HUES6 (cell line): ENCODE measurements at regions not wholly inside any gene's neighbourhood (a gene's known extent, or its start where the extent isn't known, plus 50 kb on each side); places are given as distances from the start of the nearest gene placed in this dataset.

Source experiments
- H3K27ac ChIP-seq: 2 replicates; pipeline ENCODE4 v1.7.0; 2013; ENCODE audit warnings: low read depth, mild to moderate bottlenecking, low read length, inconsistent platforms
- H3K27me3 ChIP-seq: 2 replicates; pipeline ENCODE4 v1.6.1; 2013; ENCODE audit warnings: low read length; ENCODE audit not compliant: control insufficient read depth, insufficient read depth
- H3K36me3 ChIP-seq: 2 replicates; pipeline ENCODE4 v1.6.1; 2013; ENCODE audit warnings: low read length; ENCODE audit not compliant: control insufficient read depth, insufficient read depth
- H3K4me1 ChIP-seq: 2 replicates; pipeline ENCODE4 v1.6.1; 2013; ENCODE audit warnings: low read length; ENCODE audit not compliant: control insufficient read depth, insufficient read depth
- H3K4me3 ChIP-seq: 2 replicates; pipeline ENCODE4 v1.5.1; 2013; ENCODE audit warnings: low read depth, low read length
- H3K9ac ChIP-seq: one replicate; pipeline ENCODE4 v1.6.1; 2013; ENCODE audit warnings: mild to moderate bottlenecking, low read length
- H3K9me3 ChIP-seq: 2 replicates; pipeline ENCODE4 v1.6.1; 2013; ENCODE audit warnings: low read depth, low read length; ENCODE audit not compliant: control insufficient read depth, insufficient read depth

DNA sequence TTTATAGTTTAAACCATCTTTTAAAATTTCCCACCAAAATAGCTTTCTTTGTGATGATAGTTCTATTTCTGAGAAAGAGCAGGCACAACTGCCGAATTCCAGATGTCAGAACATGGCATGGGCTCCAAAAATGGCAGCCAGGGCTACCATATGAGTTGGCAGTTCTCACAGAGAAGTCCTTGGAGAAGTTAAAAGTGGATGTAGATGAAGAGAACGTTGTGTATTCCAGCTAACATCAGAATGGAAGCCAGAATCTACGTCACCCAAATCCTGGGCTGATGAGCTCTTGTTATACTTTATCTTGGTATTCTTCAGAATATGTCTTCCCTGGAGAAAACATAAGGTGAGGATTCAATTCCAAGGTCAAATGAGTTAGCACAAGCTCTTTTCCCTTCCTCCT, 66.9 kb upstream of the BASP1 start:
- H3K4me1 ChIP-seq, result peaks cover 29% of the 10 kb centered on the region
- no peak overlapping the region for H3K4me3 ChIP-seq
- H3K9ac ChIP-seq, result no peak overlapping the region
- peaks cover 17% of the 10 kb centered on the region; the same call in 1 of the 2 replicates for H3K27me3 ChIP-seq
- H3K36me3 ChIP-seq, result no peaks in the 10 kb centered on the region
- no peaks in the 10 kb centered on the region for H3K9me3 ChIP-seq
- H3K27ac ChIP-seq, result no peak overlapping the region

DNA sequence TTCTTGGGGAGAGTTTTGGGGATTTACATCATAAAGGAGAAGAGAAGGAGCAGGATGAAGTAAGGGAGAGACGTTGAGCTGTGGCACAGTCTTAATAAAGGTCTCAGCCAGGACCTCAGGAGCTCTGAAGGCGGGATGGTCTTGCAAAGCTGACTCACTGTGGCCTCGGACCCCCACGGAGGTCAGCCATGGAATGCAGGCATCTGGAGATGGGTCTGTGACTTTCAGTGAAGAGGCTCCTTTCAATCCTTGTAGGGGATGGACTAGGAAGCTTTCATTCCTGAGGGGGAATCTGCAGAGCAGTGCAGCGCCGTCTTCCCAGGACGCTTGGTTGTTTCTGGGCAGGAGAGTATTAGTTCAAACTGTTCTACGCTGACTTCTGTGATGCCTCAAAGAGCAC, 65.7 kb upstream of the BASP1 start:
- H3K4me1 ChIP-seq, result peaks cover 20% of the 10 kb centered on the region
- no peak overlapping the region; the same call in 1 of the 2 replicates for H3K27ac ChIP-seq
- H3K4me3 ChIP-seq, result no peak overlapping the region
- H3K27me3 ChIP-seq, result peaks cover 26% of the 10 kb centered on the region; the same call in 1 of the 2 replicates
- no peaks in the 10 kb centered on the region for H3K36me3 ChIP-seq
- no peak overlapping the region for H3K9ac ChIP-seq
- H3K9me3 ChIP-seq, result no peaks in the 10 kb centered on the region

DNA sequence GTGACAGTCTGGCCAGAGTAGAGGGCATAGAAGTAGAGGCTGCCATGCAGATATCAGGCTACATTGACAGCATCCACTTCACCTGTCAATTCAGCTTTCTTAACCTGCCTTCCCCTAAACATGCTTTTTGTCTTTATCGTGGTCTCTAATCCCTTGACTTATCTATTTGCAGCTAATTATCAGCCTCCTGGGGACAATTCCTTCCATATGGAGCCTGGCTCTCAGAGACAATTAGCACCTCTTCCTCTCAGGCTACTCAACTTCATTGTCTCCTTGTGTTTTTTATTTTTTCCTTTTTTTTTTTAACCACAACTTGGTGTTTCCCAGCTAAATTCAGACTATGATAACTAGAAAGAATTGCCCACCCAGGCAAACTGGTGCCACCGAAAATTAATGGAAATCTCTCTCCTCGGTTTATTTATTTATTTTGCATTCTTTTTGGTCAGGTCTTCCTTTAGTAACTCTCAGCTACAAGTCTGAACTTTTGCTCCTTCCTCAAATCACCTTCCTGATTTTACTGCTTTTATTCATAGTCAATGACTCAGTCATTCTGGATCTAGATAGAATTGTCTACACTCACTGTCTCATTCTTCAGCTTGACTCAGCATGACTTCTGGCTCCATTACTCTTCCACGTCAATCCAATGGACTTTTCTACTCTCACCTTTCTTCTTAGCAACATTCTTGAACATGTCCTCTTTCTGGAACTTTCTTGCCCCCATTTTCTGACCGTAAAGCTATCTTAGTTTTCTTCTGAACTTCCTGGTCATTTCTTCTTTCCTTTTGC, 63.0 kb upstream of the BASP1 start:
- Histone ChIP-seq H3K4me3 (no peak overlapping the region), H3K9me3 (no peaks in the 10 kb centered on the region), H3K36me3 (no peaks in the 10 kb centered on the region), H3K27ac (no peak overlapping the region), H3K4me1 (peaks cover 15% of the 10 kb centered on the region), H3K9ac (no peak overlapping the region), H3K27me3 (peaks cover 42% of the 10 kb centered on the region; the same call in 1 of the 2 replicates)

DNA sequence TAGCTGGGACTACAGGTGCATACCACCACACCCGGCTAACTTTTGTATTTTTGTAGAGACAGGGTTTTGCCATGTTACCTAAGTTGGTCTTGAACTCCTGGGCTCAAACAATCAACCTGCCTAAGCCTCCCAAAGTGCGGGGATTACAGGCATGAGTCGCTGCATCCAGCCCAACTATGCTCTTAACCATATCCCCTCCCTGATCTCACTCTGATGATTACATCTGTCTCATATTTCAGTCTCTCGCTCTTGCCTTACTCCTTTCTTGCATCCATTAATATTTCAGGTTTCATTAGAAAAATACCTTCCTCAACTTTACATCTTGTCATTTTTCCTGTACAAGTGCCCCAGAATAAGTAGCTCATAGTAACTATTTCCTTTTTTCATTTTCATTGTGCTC, 61.0 kb upstream of the BASP1 start:
- peaks cover 42% of the 10 kb centered on the region; the same call in 1 of the 2 replicates for H3K27me3 ChIP-seq
- no peak overlapping the region for H3K4me3 ChIP-seq
- H3K36me3 ChIP-seq, result no peaks in the 10 kb centered on the region
- no peak overlapping the region for H3K27ac ChIP-seq
- peaks cover 14% of the 10 kb centered on the region for H3K4me1 ChIP-seq
- H3K9ac ChIP-seq, result no peak overlapping the region
- H3K9me3 ChIP-seq, result no peaks in the 10 kb centered on the region

DNA sequence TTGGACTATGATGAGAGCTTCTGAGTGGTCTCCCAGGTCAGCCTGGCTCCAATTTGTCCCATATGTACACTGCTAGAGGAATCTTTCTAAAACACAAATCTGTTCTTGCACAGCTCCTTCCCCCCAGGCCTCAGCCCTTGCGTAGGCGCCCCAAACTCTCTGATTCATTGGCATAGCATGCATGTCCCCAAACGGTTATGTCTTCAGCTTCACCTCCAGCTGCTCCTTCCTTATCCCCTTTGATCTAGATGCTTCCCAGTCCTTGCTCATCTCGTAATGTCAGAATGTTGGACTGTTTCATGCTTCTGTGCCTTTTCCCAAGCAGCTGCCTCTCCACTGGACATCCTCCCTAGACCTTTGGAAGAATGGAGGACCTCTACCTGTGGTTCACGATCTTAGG, 60.1 kb upstream of the BASP1 start:
- Histone ChIP-seq H3K27ac (no peak overlapping the region), H3K27me3 (peaks cover 42% of the 10 kb centered on the region; the same call in 1 of the 2 replicates), H3K4me3 (no peak overlapping the region), H3K9me3 (peaks cover 2% of the 10 kb centered on the region; the same call in 1 of the 2 replicates), H3K36me3 (no peaks in the 10 kb centered on the region), H3K9ac (no peak overlapping the region), H3K4me1 (peaks cover 5% of the 10 kb centered on the region; the same call in 1 of the 2 replicates)

DNA sequence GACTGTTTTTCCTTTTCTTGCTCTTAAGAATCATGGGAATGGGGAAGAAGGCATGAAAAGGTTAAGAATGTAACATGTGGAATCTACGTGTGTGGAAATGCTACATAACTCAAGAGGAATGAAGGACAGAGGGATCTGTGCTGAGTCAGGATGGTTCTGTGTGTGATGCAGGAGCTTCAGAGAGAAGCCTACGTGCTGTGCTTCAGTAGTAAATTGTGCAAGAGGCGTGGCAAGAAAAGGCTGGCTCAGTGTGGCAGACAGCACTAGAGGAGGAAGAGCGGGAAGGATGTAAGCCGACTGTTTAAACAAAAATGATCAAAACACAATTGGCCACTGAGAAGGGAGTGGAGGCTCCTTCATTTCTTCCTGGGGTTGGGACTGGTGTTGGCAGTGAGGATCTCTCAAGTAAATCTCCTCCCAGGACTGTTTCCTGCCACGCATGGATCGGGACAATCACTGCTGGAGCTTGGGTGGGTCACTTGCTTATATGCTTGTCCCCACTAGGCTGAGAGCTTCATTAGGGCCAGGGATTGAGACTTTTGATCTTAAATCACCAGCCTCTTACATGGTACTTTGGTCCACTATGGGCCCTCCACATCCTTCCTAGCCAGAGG, 59.4 kb upstream of the BASP1 start:
- no peak overlapping the region for H3K4me3 ChIP-seq
- H3K9ac ChIP-seq, result no peak overlapping the region
- peaks cover 2% of the 10 kb centered on the region; the same call in 1 of the 2 replicates for H3K4me1 ChIP-seq
- no peak overlapping the region for H3K27ac ChIP-seq
- no peaks in the 10 kb centered on the region for H3K36me3 ChIP-seq
- H3K27me3 ChIP-seq, result peaks cover 36% of the 10 kb centered on the region; the same call in 1 of the 2 replicates
- peaks cover 6% of the 10 kb centered on the region; the same call in 1 of the 2 replicates for H3K9me3 ChIP-seq

DNA sequence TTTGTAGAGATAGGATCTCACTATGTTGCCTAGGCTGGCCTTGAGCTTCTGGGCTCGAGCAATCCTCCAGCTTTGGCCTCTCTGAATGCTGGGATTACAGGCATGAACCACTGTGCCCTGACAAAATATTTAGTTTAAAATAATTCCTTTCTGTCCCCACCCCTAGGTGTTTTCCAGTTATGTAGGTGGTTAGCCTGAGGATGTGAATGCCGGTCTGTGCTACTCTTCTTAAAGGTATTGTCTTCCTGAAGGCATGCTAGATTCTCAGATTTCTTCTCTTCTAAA, 56.7 kb upstream of the BASP1 start:
- H3K9ac ChIP-seq, result no peak overlapping the region
- H3K4me1 ChIP-seq, result peaks cover 13% of the 10 kb centered on the region; the same call in 1 of the 2 replicates
- no peak overlapping the region for H3K4me3 ChIP-seq
- H3K36me3 ChIP-seq, result no peaks in the 10 kb centered on the region
- H3K9me3 ChIP-seq, result peaks cover 6% of the 10 kb centered on the region; the same call in 1 of the 2 replicates
- H3K27ac ChIP-seq, result no peak overlapping the region
- peaks cover 24% of the 10 kb centered on the region; the same call in 1 of the 2 replicates for H3K27me3 ChIP-seq

DNA sequence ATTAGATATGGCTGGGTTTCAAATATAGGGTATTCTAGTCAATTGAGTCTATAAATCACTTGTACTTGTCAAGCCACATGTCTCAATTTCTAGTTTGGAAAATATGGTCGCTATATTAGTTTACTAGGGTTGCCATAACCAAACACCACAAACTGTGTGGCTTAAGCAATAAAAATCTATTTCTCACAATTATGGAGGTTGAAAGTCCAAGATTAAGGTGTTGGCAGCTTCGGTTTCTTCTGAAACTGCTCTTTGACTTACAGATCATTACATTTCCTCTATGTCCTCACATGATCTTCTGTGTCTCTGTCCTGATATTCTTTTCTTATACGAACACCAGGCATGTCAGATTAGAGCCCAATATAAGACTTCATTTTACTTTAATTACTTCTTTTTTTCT, 55.8 kb upstream of the BASP1 start:
- H3K36me3 ChIP-seq, result no peaks in the 10 kb centered on the region
- no peak overlapping the region for H3K27ac ChIP-seq
- no peak overlapping the region for H3K4me3 ChIP-seq
- peaks cover 13% of the 10 kb centered on the region; the same call in 1 of the 2 replicates for H3K4me1 ChIP-seq
- no peak overlapping the region for H3K9ac ChIP-seq
- peaks cover 6% of the 10 kb centered on the region; the same call in 1 of the 2 replicates for H3K9me3 ChIP-seq
- H3K27me3 ChIP-seq, result peaks cover 17% of the 10 kb centered on the region; the same call in 1 of the 2 replicates

DNA sequence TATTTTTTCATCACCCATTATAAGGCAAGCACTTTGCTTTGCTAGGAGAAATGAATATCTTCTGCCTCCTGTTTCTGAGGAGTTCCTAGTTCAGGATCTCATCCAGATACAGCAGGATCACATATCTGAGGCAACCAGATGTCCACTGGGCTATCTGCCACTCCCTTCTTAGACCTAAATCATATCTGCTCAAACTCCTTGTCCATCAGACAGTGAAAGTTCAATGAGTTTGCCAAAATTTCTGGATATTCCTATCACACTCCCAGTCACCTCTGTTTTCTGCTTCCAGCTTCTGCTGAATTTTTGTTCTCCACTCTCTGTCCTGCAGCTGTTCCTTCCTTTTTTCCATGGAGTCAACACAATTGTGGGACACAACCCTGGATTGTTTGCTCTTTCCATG, 54.2 kb upstream of the BASP1 start:
- Histone ChIP-seq H3K27me3 (peaks cover 2% of the 10 kb centered on the region; the same call in 1 of the 2 replicates), H3K9me3 (peaks cover 6% of the 10 kb centered on the region; the same call in 1 of the 2 replicates), H3K4me1 (peaks cover 26% of the 10 kb centered on the region), H3K36me3 (no peaks in the 10 kb centered on the region), H3K4me3 (no peak overlapping the region), H3K27ac (no peak overlapping the region), H3K9ac (no peak overlapping the region)

DNA sequence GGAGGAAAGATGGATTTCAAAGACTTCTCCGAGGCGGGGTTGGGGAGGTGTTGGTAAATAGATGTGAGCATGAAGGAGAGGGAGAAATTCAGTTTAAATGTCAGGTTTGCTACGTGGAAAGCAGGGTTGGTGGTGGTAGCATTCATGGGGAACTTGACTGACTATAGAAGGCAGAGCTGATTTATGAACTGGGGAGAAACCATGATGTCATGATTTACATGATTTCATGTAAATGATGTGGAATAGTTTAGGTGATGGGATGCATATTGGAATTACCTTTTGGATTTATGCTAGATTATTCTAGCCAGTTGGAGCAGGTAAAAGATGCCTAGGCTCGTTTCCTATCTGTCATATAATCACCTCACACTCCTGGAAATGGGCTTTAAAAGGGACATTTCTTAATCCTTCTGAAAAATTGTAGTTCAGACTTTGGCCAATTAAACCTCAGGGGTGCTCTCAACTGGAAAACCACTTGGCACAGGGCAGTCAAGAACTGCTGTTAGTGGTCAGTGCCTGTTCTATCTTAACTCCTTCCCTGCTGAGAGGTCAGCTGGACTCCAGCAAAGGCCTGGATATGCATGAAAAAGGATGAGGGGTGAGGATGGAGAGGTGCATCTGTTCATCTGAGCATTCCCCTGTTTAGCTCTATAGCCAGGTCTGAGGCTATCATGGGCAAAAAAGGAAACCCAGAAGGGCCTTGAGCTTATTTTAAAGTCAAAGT, 50.1 kb upstream of the BASP1 start:
- no peak overlapping the region for H3K9ac ChIP-seq
- H3K36me3 ChIP-seq, result no peaks in the 10 kb centered on the region
- H3K27ac ChIP-seq, result no peak overlapping the region

More for the DNA sequence above, 50.1 kb upstream of the BASP1 start:
- Histone ChIP-seq H3K4me3 (no peak overlapping the region), H3K27me3 (no peaks in the 10 kb centered on the region), H3K9me3 (peaks cover 4% of the 10 kb centered on the region; the same call in 1 of the 2 replicates), H3K4me1 (peaks cover 32% of the 10 kb centered on the region)
